HG03354 (cell line): ENCODE measurements at regions not wholly inside any gene's neighbourhood (a gene's known extent, or its start where the extent isn't known, plus 50 kb on each side); places are given as distances from the start of the nearest gene placed in this dataset.
"Not testable (repeated sequence)": the region's sequence is repeated elsewhere in the genome, so short reads cannot be mapped to it uniquely, and the experiment has no call there.

Source experiments
- ATAC-seq: cut with Tn5 transposase; IDR thresholded peaks from one replicate; pipeline ENCODE4 v1.9.1; 2021; ENCODE audit warnings: mild to moderate bottlenecking; ENCODE audit not compliant: unreplicated experiment, poor library complexity, severe bottlenecking

DNA sequence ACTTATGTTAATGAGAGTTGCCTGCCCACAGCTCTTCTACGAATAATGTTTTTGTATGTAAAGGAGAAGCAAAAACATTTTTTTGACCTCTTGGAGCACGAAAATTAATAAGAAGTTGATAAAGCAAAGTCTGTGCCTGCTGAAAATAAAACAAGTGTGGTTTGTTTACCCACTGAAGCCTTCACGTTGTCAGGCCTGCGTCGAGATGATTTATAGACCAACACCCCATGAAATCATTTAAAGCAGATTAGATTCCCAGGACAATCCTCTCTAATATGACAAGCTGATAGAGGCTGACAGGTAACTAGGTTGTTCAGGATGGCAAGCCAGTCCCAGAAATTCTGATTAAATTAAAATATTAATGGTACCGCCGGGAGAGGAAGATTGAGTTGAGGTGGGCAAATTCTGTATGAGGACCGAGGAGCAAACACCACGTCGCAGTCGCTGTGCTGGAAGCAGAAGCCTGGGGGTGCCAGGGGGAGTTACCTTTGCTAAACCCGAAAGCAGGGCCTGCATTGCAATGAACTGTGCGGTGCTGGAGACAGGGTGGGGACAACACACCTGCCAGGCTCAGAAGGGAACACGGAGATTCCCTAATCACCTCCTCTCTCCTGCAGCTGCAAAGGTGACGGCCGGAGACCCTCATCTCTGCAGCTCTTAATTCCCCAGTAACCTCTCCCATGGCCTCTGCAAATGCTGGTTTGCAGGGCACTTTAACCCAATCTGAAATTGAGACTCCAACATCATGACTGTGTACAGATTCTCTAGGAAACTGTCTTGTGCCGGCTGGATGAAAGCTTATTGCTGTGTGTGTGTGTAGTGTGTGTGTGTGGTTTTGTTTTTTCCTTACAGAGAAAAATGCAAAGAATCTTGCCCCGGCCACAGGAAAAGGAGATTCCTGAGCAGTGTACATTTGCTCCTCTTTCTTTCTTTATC, 2805.9 kb downstream of the RPIA start:
- ATAC-seq = not testable (repeated sequence)

DNA sequence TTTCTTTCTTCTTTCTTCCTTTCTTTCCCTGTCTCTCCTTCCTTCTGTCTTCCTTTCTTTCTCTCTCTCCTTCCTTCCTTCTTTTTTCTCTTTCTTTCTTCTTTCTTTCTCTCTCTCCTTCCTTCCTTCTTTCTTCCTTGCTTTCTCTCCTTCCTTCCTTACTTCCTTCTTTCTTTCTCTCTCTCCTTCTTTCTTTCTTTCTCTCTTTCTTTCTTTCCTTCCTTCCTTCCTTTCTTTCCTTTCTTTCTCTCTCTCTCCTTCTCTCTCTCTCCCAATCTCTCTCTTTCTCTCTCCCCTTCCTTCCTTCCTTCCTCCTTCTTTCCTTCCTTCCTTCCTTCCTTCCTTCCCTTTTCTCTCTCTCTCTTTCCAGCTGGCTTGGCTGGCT, 2806.6 kb downstream of the RPIA start:
- ATAC-seq = not testable (repeated sequence)

DNA sequence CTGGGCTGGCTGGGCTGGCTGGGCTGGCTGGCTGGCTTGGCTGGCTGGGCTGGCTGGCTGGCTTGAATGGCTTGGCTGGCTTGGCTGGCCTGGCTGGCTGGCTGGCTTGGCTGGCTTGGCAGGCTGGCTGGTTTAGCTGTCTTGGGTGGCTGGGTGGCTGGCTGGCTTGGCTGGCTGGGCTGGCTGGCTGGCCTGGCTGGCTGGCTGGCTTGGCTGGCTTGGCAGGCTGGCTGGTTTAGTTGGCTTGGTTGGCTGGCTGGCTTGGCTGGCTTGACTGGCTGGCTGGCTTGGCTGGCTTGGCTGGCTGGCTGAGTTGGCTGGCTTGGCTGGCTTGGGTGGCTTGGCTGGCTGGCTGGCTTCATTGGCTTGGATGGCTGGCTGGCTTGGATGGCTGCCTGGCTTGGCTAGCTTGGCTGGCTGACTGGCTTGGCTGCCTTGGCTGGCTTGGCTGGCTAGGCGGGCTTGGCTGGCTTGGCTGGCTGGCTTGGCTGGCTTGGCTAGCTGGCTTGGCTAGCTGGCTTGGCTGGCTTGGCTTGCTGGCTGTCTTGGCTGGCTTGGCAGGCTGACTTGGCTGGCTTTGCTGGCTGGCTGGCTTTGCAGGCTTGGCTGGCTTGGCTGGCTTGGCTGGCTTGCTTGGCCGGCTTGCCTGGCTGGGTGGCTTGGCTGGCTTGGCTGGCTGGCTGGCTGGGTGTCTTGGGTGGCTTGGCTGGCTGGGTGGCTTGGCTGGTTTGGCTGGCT, 2807.2 kb downstream of the RPIA start:
- ATAC-seq = not testable (repeated sequence)

DNA sequence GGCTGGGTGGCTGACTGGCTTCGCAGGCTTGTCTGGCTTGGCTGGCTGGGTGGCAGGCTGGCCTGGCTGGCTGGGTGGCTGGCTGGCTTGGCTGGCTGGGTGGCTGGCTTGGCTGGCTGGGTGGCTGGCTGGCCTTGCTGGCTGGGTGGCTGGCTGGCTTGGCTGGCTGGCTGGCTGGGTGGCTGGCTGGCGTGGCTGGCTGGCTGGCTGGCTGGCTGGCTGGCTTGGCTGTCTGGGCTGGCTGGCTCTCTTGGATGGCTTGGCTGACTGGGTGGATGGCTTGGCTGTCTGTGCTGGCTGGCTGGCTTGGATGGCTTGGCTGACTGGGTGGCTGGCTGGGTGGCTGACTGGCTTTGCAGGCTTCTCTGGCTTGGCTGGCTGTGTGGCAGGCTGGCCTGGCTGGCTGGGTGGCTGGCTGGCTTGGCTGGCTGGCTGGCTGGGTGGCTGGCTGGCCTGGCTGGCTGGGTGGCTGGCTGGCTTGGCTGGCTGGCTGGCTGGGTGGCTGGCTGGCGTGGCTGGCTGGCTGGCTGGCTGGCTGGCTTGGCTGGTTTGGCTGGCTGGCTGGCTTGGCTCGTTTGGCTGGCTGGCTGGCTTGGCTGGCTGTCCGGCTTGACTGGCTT, 2808.1 kb downstream of the RPIA start:
- not testable (repeated sequence) for ATAC-seq

DNA sequence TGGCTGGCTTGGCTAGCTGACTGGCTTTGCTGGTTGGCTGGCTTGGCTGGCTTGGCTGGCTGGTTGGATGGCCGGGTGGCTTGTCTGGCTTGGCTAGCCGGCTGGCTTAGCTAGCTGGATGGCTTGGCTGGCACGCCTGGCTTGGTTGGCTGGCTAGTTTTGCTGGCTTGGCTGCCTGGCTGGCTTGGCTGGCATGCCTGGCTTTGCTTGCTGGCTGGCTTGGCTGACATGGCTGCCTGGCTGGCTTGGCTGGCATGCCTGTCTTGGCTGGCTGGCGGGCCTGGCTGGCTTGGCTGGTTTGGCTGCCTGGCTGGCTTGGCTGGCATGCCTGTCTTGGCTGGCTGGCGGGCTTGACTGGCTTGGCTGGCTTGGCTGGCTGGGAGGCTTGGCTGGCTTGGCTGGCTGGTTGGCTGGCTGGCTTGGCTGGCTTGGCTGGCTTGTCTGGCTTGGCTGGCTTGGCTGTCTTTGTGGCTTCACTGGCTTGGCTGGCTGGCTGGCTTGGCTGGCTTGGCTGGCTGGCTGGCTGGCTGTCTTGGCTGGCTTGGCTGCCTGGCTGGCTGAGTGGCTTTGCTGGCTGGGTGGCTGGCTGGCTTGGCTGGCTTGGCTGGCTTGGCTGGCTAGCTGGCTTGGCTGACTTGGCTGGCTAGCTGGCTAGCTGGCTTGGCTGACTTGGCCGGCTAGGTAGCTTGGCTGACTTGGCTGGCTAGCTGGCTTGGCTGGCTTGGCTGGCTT, 2808.9 kb downstream of the RPIA start:
- not testable (repeated sequence) for ATAC-seq

DNA sequence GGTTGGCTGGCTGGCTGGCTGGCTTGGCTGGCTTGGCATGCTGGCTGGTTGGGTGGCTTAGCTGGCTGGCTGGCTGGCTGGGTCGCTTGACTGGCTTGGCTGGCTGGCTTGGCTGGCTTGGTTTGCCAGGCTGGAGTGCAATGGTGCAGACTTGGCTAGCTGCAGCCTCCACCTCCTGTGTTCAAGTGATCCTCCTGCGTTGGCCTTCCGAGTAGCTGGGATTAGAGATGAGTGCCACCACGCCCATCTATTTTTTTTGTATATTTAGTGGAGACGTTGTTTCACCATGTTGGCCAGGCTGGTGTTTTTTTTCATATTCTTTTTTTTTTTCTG, 2809.5 kb downstream of the RPIA start:
- not testable (repeated sequence) for ATAC-seq

DNA sequence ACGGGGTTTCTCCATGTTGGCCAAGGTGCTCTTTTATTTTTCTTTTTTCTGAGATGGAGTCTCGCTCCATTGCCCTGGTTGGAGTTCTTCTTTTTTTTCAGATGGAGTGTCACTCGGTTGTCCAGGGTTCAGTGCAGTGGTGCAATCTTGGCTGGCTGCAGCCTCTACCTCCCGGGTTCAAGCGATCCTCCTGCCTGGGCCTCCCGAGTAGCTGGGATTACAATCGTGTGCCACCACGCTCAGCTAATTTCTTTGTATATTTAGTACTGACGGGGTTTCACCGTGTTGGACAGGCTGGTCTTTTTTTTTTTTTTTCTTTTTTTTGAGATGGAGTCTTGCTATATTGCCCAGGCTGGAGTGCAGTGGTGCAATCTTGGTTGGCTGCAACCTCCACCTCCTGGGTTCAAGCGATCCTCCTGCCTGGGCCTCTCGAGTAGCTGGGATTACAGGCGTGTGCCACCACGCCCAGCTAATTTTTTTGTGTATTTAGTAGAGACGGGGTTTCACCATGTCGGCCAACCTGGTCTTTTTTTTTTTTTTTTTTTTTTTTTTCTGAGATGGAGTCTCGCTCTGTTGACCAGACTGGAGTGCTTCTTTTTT, 2810.1 kb downstream of the RPIA start:
- ATAC-seq = not testable (repeated sequence)

DNA sequence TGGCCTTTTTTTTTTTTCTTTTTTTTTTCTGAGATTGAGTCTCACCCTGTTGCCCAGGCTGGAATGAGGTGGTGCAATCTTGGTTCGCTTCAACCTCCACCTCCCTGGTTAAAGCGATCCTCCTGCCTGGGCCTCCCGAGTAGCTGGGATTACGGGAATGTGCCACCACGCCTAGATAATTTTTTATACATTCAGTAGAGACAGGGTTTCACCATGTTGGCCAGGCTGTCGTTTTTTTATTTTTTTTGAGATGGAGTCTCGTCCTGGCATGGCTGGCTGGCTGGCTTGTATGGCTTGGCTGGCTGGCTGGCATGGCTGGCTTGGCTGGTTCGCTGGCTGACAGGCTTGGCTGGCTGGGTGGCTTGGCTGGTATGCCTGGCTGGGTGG, 2812.1 kb downstream of the RPIA start:
- not testable (repeated sequence) for ATAC-seq

DNA sequence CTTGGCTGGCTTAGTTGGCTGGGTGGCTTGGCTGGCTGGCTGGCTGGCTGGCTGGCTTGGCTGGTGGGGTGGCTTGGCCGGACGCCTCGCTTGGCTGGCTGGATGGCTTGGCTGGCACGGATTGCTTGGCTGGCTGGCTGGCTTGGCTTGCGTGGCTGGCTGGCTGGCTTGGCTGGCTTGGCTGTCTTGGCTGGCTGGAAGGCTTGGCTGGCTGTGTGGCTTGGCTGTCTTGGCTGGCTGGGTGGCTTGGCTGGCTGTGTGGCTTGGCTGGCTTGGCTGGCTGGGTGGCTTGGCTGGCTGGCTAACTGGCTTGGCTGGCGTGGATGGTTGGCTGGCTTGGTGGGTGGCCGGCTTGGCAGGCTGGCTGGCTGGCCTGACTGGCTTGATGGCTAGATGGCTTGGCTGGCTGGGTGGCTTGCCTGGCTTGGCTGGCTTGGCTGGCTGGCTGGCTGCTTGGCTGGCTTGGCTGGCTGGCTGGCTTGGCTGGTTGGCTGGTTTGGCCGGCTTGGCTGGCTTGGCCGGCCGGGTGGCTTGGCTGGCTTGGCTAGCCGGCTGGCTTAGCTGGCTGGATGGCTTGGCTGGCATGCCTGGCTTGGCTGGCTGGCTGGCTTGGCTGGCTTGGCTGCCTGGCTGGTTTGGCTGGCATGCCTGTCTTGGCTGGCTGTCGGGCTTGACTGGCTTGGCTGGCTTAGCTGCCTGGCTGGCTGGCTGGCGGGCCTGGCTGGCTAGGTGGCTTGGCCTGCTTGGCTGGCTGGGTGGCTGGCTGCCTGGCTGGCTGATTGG, 2812.7 kb downstream of the RPIA start:
- ATAC-seq = not testable (repeated sequence)

DNA sequence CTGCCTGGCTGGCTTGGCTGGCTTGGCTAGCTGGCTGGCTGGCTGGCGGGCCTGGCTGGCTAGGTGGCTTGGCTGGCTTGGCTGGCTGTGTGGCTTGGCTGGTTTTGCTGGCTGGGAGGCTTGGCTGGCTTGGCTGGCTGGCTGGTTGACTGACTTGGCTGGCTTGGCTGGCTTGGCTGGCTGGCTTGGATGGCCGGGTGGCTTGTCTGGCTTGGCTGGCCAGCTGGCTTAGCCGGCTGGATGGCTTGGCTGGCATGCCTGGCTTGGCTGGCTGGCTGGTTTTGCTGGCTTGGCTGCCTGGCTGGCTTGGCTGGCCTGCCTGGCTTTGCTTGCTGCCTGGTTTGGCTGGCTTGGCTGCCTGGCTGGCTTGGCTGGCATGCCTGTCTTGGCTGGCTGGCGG, 2817.3 kb downstream of the RPIA start:
- not testable (repeated sequence) for ATAC-seq

DNA sequence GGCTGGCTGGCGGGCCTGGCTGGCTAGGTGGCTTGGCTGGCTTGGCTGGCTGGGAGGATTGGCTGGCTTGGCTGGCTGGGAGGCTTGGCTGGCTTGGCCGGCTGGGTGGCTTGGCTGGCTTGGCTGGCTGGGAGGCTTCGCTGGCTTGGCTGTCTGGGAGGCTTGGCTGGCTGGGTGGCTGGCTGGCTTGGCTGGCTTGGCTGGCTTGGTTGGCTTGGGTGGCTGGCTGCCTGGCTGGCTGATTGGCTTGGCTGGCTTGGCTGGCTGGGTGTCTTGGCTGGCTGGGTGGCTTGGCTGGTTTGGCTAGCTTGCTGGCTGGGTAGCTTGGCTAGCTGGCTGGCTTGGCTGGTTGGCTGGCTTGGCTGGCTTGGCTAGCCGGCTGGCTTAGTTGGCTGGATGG, 2817.8 kb downstream of the RPIA start:
- ATAC-seq = not testable (repeated sequence)

DNA sequence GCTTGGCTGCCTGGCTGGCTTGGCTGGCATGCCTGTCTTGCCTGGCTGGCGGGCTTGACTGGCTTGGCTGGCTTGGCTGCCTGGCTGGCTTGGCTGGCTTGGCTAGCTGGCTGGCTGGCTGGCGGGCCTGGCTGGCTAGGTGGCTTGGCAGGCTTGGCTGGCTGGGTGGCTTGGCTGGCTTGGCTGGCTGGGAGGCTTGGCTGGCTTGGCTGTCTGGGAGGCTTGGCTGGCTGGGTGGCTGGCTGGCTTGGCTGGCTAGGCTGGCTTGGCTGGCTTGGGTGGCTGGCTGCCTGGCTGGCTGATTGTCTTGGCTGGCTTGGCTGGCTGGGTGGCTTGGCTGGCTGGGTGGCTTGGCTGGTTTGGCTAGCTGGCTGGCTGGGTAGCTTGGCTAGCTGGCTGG, 2819.7 kb downstream of the RPIA start:
- not testable (repeated sequence) for ATAC-seq

DNA sequence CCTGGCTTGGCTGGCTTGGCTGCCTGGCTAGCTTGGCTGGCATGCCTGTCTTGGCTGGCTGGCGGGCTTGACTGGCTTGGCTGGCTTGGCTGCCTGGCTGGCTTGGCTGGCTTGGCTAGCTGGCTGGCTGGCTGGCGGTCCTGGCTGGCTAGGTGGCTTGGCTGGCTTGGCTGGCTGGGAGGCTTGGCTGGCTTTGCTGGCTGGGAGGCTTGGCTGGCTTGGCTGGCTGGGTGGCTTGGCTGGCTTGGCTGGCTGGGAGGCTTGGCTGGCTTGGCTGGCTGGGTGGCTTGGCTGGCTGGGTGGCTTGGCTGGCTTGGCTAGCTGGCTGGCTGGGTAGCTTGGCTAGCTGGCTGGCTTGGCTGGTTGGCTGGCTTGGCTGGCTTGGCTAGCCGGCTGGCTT, 2824.5 kb downstream of the RPIA start:
- not testable (repeated sequence) for ATAC-seq

DNA sequence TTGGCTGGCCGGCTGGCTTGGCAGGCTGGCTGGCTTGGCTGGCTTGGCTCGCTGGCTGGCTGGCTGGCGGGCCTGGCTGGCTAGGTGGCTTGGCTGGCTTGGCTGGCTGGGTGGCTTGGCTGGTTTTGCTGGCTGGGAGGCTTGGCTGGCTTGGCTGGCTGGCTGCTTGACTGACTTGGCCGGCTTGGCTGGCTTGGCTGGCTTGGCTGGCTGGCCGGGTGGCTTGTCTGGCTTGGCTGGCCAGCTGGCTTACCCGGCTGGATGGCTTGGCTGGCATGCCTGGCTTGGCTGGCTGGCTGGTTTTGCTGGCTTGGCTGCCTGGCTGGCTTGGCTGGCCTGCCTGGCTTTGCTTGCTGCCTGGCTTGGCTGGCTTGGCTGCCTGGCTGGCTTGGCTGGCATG, 2825.2 kb downstream of the RPIA start:
- ATAC-seq = not testable (repeated sequence)

DNA sequence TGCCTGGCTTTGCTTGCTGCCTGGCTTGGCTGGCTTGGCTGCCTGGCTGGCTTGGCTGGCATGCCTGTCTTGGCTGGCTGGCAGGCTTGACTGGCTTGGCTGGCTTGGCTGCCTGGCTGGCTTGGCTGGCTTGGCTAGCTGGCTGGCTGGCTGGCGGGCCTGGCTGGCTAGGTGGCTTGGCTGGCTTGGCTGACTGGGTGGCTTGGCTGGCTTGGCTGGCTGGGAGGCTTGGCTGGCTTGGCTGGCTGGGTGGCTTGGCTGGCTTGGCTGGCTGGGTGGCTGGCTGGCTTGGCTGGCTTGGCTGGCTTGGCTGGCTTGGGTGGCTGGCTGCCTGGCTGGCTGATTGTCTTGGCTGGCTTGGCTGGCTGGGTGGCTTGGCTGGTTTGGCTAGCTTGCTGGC, 2826.4 kb downstream of the RPIA start:
- not testable (repeated sequence) for ATAC-seq

DNA sequence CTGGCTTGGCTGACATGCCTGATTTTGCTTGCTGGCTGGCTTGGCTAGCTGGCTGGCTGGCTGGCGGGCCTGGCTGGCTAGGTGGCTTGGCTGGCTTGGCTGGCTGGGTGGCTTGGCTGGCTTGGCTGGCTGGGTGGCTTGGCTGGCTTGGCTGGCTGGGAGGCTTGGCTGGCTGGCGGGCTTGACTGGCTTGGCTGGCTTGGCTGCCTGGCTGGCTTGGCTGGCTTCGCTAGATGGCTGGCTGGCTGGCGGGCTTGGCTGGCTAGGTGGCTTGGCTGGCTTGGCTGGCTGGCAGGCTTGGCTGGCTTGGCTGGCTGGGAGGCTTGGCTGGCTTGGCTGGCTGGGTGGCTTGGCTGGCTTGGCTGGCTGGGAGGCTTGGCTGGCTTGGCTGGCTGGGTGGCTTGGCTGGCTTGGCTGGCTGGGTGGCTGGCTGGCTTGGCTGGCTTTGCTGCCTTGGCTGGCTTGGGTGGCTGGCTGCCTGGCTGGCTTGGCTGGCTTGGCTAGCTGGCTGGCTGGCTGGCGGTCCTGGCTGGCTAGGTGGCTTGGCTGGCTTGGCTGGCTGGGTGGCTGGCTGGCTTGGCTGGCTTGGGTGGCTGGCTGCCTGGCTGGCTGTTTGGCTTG, 2827.0 kb downstream of the RPIA start:
- ATAC-seq = not testable (repeated sequence)

DNA sequence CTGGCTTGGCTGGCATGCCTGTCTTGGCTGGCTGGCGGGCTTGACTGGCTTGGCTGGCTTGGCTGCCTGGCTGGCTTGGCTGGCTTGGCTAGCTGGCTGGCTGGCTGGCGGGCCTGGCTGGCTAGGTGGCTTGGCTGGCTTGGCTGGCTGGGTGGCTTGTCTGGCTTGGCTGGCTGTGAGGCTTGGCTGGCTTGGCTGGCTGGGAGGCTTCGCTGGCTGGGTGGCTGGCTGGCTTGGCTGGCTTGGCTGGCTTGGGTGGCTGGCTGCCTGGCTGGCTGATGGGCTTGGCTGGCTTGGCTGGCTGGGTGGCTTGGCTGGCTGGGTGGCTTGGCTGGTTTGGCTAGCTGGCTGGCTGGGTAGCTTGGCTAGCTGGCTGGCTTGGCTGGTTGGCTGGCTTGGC, 2827.9 kb downstream of the RPIA start:
- not testable (repeated sequence) for ATAC-seq

DNA sequence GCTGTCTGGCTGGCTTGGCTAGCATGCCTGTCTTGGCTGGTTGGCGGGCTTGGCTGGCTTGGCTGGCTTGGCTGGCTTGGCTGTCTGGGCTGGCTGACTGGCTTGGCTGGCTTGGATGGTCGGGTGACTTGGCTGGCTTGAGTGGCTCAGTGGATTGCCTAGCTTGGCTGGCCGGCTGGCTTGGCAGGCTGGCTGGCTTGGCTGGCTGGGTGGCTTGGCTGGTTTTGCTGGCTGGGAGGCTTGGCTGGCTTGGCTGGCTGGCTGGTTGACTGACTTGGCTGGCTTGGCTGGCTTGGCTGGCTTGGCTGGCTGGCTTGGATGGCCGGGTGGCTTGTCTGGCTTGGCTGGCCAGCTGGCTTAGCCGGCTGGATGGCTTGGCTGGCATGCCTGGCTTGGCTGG, 2828.4 kb downstream of the RPIA start:
- not testable (repeated sequence) for ATAC-seq
